ENCODE measurements at regions not wholly inside any gene's neighbourhood (a gene's known extent, or its start where the extent isn't known, plus 50 kb on each side); places are given as distances from the start of the nearest gene placed in this dataset.

DNA sequence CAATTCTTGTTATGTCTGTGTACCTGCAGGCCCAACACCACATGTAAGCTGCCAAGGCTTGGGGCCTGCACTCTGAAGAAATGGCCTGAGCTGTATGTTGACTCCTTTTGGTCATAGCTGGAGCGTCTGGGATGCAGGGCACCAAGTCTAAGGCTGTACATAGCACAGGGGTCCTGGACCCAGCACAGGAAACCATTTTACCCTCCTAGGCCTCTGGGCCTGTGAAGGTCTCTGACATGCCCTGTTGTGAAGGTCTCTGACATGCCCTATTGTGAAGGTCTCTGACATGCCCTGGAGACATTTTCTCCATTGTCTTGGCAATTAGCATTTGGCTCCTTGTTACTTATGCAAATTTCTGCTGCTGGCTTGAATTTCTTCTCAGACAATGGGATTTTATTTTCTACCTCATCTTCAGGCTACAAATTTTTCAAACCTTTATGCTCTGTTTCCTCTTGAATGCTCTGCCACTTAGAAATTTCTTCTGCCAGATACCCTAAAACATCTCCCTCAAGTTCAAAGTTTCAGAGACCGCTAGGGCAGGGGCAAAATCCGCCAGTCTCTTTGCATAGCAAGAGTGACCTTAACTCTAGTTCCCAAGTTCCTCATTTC lies 246.7 kb upstream of the B3GALT2 start:
- no peak for TF ChIP-seq POLR2A (IDR thresholded peaks at IDR 0.05)
- TF ChIP-seq CTCF (IDR thresholded peaks at IDR 0.05 in 4 of 5, conservative IDR thresholded peaks at IDR 0.05 in 1 of 5), result no peak
